GM19240 (cell line): ENCODE measurements at regions not wholly inside any gene's neighbourhood (a gene's known extent, or its start where the extent isn't known, plus 50 kb on each side); places are given as distances from the start of the nearest gene placed in this dataset.

ENCODE experiments used
- DNase-seq: peaks from one replicate; pipeline ENCODE4 v3.0.0; 2011; ENCODE audit warnings: low spot score; ENCODE audit not compliant: insufficient read length

GRCh38 chr3:104952146-104952972 lies 414.4 kb upstream of the ALCAM start:
- no peak for DNase-seq

GRCh38 chr3:104956620-104957345 lies 409.9 kb upstream of the ALCAM start:
- no peak for DNase-seq

- DNase-seq: no peak
Observed at GRCh38 chr3:104960579-104960978, 406.1 kb upstream of the ALCAM start.

GRCh38 chr3:104961851-104962250 lies 404.9 kb upstream of the ALCAM start:
- no peak for DNase-seq

GRCh38 chr3:104974316-104974715 lies 392.4 kb upstream of the ALCAM start:
- no peak for DNase-seq

GRCh38 chr3:104977719-104978118 lies 389.0 kb upstream of the ALCAM start:
- DNase-seq: no peak

GRCh38 chr3:104982130-104982529 lies 384.6 kb upstream of the ALCAM start:
- DNase-seq: no peak

GRCh38 chr3:104987859-104988258 lies 378.9 kb upstream of the ALCAM start:
- no peak for DNase-seq

- no peak for DNase-seq
Observed at GRCh38 chr3:104988496-104988895, 378.2 kb upstream of the ALCAM start.

GRCh38 chr3:104989878-104990277 lies 376.8 kb upstream of the ALCAM start:
- no peak for DNase-seq

GRCh38 chr3:104990758-104991157 lies 376.0 kb upstream of the ALCAM start:
- no peak for DNase-seq

- DNase-seq: no peak
Observed at GRCh38 chr3:104992676-104993075, 374.0 kb upstream of the ALCAM start.

- no peak for DNase-seq
Observed at GRCh38 chr3:105006164-105006563, 360.5 kb upstream of the ALCAM start.

GRCh38 chr3:105013657-105014056 lies 353.1 kb upstream of the ALCAM start:
- DNase-seq: no peak

- no peak for DNase-seq
Observed at GRCh38 chr3:105014631-105015030, 352.1 kb upstream of the ALCAM start.

- no peak for DNase-seq
Observed at GRCh38 chr3:105022813-105023212, 343.9 kb upstream of the ALCAM start.

GRCh38 chr3:105030211-105030610 lies 336.5 kb upstream of the ALCAM start:
- no peak for DNase-seq

GRCh38 chr3:105032541-105032940 lies 334.2 kb upstream of the ALCAM start:
- DNase-seq: no peak

GRCh38 chr3:105033081-105033480 lies 333.6 kb upstream of the ALCAM start:
- no peak for DNase-seq

- no peak for DNase-seq
Observed at GRCh38 chr3:105039004-105039403, 327.7 kb upstream of the ALCAM start.

- DNase-seq: no peak
Observed at GRCh38 chr3:105040026-105040622, 326.6 kb upstream of the ALCAM start.

GRCh38 chr3:105042586-105042985 lies 324.1 kb upstream of the ALCAM start:
- DNase-seq: no peak
